ENCODE measurements at regions not wholly inside any gene's neighbourhood (a gene's known extent, or its start where the extent isn't known, plus 50 kb on each side); places are given as distances from the start of the nearest gene placed in this dataset.

DNA sequence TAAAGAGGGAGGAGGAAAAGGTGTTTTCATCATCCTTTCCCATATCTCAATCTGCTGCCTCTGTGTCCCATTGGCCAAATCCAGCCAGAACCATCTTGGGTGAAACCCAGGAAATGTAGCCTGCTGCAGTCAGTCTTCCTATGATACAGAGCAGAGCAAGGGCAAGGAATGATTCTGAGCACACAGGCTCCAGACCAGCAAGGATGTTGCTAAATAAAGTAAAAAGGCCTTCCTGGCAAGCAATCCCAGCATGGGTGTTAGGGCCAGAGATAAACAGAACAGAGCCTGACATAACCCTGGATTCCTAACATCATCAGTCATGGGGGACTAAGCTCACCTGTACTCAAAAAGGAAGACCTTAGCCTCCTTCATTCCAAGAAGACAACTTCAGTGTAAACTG, 90.7 kb upstream of the AGTR1 start:
- TF ChIP-seq ZNF384 (IDR thresholded peaks at IDR 0.05) (no peak), SP1 (IDR thresholded peaks at IDR 0.05) (no peak), ARNT (IDR thresholded peaks at IDR 0.05) (no peak), HDGF (IDR thresholded peaks at IDR 0.05; ENCODE audit: borderline replicate concordance) (no peak), LEF1 (IDR thresholded peaks at IDR 0.05; ENCODE audit: borderline replicate concordance) (no peak), ELF4 (IDR thresholded peaks at IDR 0.05) (no peak), TARDBP (IDR thresholded peaks at IDR 0.05) (no peak), NFRKB (IDR thresholded peaks at IDR 0.05) (no peak), BHLHE40 (IDR thresholded peaks at IDR 0.05; ENCODE audit: borderline replicate concordance) (no peak), L3MBTL2 (conservative IDR thresholded peaks at IDR 0.05) (no peak), CTBP1 (IDR thresholded peaks at IDR 0.05; ENCODE audit: borderline replicate concordance) (no peak), FOXM1 (IDR thresholded peaks at IDR 0.05; ENCODE audit: borderline replicate concordance) (no peak), FOXK2 (IDR thresholded peaks at IDR 0.05) (no peak), FOXA1 (IDR thresholded peaks at IDR 0.05) (no peak), SUZ12 (IDR thresholded peaks at IDR 0.05) (no peak)
- TF ChIP-seq, protein P1, sequence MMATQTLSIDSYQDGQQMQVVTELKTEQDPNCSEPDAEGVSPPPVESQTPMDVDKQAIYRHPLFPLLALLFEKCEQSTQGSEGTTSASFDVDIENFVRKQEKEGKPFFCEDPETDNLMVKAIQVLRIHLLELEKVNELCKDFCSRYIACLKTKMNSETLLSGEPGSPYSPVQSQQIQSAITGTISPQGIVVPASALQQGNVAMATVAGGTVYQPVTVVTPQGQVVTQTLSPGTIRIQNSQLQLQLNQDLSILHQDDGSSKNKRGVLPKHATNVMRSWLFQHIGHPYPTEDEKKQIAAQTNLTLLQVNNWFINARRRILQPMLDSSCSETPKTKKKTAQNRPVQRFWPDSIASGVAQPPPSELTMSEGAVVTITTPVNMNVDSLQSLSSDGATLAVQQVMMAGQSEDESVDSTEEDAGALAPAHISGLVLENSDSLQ (IDR thresholded peaks at IDR 0.05) = no peak
- no peak for DNase-seq (ENCODE audit: extremely low spot score)
- ChIA-PET CTCF (no interaction called here), POLR2A (no interaction called here)

DNA sequence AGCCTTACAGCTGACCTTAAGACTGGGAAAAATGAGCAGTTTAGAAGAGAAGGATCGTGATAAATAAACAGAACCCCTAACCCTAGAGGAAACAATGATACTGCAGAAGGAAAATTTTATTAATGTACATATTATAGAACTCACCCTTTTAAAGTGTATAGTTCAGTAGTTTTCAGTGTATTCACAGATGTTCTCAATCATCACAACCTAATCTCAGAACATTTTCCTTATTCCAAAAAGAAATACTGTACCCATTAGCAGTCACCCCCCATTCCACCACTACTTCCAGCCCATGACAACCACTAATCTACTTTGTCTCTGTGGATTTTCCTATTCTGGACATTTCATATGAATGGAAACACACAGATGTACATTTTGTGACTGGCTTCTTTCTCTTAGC, 90.2 kb upstream of the AGTR1 start:
- TF ChIP-seq CTBP1 (IDR thresholded peaks at IDR 0.05; ENCODE audit: borderline replicate concordance) (no peak), SP1 (IDR thresholded peaks at IDR 0.05) (no peak), ELF4 (IDR thresholded peaks at IDR 0.05) (no peak), TARDBP (IDR thresholded peaks at IDR 0.05) (no peak), FOXK2 (IDR thresholded peaks at IDR 0.05) (no peak)
- DNase-seq (ENCODE audit: extremely low spot score) = no peak
- ChIA-PET CTCF (no interaction called here), POLR2A (no interaction called here)

DNA sequence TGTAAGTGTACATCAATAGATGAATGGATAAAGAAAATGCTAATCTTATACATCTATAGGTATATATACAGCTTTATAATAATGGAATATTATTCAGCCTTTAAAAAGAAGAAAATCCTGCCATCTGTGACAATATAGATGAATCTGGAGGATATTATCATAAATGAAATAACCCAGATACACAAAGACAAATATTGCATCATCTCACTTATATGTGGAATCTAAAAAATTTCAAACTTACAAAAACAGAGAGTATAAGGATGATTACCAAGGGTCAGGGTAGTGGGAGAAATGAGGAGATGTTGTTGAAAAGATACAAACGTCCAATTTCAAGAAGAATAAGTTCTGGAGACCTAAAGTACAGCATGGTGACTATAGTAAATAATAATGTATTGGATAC, 85.4 kb upstream of the AGTR1 start:
- DNase-seq (ENCODE audit: extremely low spot score) = no peak
- CTCF ChIA-PET = no interaction called here
- TF ChIP-seq LEF1 (IDR thresholded peaks at IDR 0.05; ENCODE audit: borderline replicate concordance) (no peak), SP1 (IDR thresholded peaks at IDR 0.05) (no peak), HDGF (IDR thresholded peaks at IDR 0.05; ENCODE audit: borderline replicate concordance) (no peak), ARNT (IDR thresholded peaks at IDR 0.05) (no peak), FOXA1 (IDR thresholded peaks at IDR 0.05) (no peak), ELF4 (IDR thresholded peaks at IDR 0.05) (no peak), L3MBTL2 (conservative IDR thresholded peaks at IDR 0.05) (no peak), TARDBP (IDR thresholded peaks at IDR 0.05) (no peak), FOXM1 (IDR thresholded peaks at IDR 0.05; ENCODE audit: borderline replicate concordance) (no peak)
- TF ChIP-seq, protein P1 (IDR thresholded peaks at IDR 0.05) = no peak

DNA sequence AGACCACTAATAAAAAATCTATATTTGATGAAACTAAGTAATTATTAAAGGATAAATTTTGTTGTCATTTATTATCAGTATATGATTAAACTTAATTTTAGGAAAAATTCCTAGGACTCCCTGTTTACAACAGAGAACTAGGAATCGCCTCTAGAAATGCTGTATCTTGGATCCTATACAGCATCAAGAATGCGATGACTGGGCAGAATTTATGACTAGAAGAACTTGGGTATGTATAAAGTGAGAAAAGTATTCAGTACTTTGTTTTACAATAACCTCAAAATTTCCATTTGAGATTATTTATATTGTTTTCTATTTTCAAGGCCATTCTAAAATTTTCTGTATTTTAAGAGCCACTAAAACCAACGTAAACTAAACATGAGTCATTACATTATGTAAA, 82.3 kb upstream of the AGTR1 start:
- POLR2A ChIA-PET = no interaction called here
- TF ChIP-seq BHLHE40 (IDR thresholded peaks at IDR 0.05; ENCODE audit: borderline replicate concordance) (no peak), ARNT (IDR thresholded peaks at IDR 0.05) (no peak), ELF4 (IDR thresholded peaks at IDR 0.05) (no peak), FOXK2 (IDR thresholded peaks at IDR 0.05) (no peak), L3MBTL2 (conservative IDR thresholded peaks at IDR 0.05) (no peak), SUZ12 (IDR thresholded peaks at IDR 0.05) (no peak), ZNF384 (IDR thresholded peaks at IDR 0.05) (no peak), SP1 (IDR thresholded peaks at IDR 0.05) (no peak), FOXA1 (IDR thresholded peaks at IDR 0.05) (no peak), NFRKB (IDR thresholded peaks at IDR 0.05) (no peak), FOXM1 (IDR thresholded peaks at IDR 0.05; ENCODE audit: borderline replicate concordance) (no peak), TARDBP (IDR thresholded peaks at IDR 0.05) (no peak), CTBP1 (IDR thresholded peaks at IDR 0.05; ENCODE audit: borderline replicate concordance) (no peak), LEF1 (IDR thresholded peaks at IDR 0.05; ENCODE audit: borderline replicate concordance) (no peak)
- DNase-seq (ENCODE audit: extremely low spot score) = no peak
- CTCF ChIA-PET = no interaction called here

More for the DNA sequence above, 85.4 kb upstream of the AGTR1 start:
- POLR2A ChIA-PET = no interaction called here

DNA sequence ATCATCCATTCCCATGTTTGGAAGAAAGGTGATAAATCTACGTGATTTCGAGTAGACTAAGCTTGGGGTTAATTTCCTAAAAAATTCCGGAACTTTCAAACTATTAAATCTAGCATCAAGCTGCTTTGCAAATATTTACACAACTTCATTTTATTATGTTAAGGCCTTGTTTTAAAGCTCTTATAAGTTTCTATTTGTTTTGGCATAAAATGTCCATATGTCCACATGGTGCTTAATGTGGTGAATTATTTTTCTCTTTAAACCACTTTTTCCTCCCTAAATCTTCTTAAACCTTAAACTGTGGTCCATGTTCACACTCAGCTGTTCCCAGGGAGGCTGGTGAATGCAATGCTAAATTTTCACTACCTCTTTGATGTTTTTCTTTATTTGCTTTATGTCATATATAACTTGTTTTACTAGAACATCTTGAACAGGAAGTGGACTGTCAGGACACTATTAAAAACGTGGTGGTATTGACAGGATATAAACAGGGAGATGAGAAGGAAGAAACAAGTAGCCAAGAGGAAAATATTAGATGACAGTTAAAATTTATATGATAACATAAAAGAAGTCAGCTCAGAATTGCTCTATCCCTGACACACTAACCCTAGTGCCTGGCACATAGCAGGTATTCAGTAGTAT, 72.5 kb upstream of the AGTR1 start:
- TF ChIP-seq L3MBTL2 (conservative IDR thresholded peaks at IDR 0.05) = no peak
- TF ChIP-seq FOXK2 (IDR thresholded peaks at IDR 0.05) = no peak
- TF ChIP-seq, protein P1 (IDR thresholded peaks at IDR 0.05) = no peak
- no peak for TF ChIP-seq NFRKB (IDR thresholded peaks at IDR 0.05)
- TF ChIP-seq SP1 (IDR thresholded peaks at IDR 0.05) = no peak
- TF ChIP-seq ARNT (IDR thresholded peaks at IDR 0.05) = no peak
- TF ChIP-seq FOXM1 (IDR thresholded peaks at IDR 0.05; ENCODE audit: borderline replicate concordance) = no peak
- TF ChIP-seq TARDBP (IDR thresholded peaks at IDR 0.05) = no peak
- TF ChIP-seq BHLHE40 (IDR thresholded peaks at IDR 0.05; ENCODE audit: borderline replicate concordance) = no peak
- no peak for TF ChIP-seq CTBP1 (IDR thresholded peaks at IDR 0.05; ENCODE audit: borderline replicate concordance)
- CTCF ChIA-PET = no interaction called here
- POLR2A ChIA-PET = no interaction called here
- DNase-seq (ENCODE audit: extremely low spot score) = no peak

DNA sequence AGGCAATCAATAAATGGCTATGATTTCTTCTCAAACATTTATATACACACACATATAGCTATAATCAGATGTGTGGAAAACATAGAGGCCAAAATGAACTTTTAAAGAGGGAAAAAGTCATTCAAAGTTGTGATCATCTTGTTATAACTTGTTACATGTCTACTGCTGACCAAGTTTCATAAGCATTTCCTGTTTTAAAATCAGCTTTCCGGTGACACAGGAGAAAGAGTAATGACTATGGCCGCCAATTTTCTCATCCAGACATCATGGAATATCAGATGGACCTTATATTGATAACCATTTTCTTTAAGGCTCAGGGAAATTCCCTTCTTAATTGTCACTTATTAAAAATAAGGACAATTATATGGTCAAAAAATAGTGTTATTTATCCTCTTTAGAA, 71.7 kb upstream of the AGTR1 start:
- no peak for DNase-seq (ENCODE audit: extremely low spot score)
- TF ChIP-seq BHLHE40 (IDR thresholded peaks at IDR 0.05; ENCODE audit: borderline replicate concordance) (no peak), L3MBTL2 (conservative IDR thresholded peaks at IDR 0.05) (no peak), FOXK2 (IDR thresholded peaks at IDR 0.05) (no peak), HDGF (IDR thresholded peaks at IDR 0.05; ENCODE audit: borderline replicate concordance) (no peak), SUZ12 (IDR thresholded peaks at IDR 0.05) (no peak), FOXA1 (IDR thresholded peaks at IDR 0.05) (no peak)
- CTCF ChIA-PET = no interaction called here
- POLR2A ChIA-PET = no interaction called here

All from HEK293T (cell line).